GM21381 (cell line): ENCODE measurements at regions not wholly inside any gene's neighbourhood (a gene's known extent, or its start where the extent isn't known, plus 50 kb on each side); places are given as distances from the start of the nearest gene placed in this dataset.

Experiments used
- ATAC-seq: cut with Tn5 transposase; IDR thresholded peaks from one replicate; pipeline ENCODE4 v1.9.1; 2021; ENCODE audit warnings: mild to moderate bottlenecking, moderate library complexity; ENCODE audit not compliant: unreplicated experiment

DNA sequence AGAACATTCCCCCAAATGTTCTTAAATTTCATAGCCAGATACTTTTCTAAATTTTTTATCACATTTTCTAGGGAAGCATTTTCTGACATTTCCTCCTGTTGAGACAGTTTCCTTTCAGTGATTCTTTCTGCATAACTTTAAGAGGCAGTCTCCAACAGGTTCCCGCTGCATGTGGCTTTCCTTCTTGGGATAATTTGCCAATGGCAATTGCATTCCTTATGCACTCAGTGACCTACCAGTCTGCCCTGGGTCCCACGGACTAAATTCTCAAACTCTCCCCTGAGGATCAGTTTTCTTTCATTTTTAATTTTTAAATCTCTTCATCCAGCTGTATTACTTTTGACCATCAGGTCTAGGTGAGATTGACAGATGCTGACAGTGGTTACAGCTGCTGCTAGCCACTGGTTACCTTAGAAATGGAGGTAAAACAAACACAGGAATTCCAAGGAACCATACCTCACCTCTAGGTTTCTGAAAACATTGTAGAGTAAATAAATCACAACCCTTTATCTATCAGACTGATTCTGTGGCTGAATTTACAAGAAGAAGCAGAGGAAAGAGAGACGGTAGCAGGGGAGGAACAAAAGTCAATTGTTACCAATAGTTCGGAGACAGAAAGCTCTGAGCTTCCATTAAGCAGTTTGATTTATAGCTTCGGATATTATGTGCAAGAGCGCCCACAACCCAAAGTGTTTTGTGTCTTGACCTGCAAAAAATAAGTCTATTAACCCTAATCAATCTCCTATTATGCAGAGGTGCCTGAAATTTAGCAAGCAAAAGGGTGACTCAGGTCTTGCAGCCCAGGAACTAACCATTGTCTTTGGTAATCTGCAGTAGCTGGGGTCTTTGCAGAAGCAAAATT lies 216.0 kb downstream of the PMP22 start:
- ATAC-seq = no peak

DNA sequence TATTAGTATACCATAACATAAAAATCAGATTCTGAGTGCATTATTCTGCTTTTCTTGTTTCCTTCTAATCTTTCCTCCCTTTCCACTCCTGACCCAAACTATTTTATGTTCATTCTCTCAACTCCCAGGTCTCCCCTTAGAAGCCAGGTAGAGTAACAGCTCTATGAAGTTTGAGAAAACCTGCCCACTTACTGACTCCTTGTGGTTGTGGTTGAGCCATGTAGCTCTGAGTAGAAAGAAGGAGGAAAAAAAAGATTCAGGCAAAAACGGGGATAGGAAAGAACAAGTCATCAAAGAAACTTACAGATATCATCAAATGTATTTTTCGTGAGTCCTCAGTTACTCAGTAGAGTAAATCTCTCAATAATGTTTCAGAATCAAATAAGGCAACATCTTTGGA lies 216.7 kb downstream of the PMP22 start:
- ATAC-seq = no peak

DNA sequence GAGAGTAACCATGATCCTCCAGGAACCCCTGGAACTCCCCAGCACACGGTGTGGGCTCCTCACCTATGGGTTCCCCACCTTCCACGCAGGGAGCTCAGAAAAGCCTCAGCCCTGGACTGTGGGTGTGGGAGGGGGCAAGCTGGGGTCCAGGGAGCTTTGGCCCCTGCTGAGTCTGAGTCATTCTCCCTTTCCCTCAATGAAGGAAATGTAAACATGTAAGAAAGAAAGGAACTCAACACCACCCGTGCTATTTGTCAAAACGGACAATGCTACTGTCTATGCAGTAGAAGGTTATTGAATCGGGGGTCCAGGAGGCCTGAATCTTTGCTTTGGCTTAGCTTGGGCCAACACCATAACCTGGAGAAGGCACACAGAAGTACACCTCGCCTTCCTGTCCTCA lies 222.8 kb downstream of the PMP22 start:
- no peak for ATAC-seq

DNA sequence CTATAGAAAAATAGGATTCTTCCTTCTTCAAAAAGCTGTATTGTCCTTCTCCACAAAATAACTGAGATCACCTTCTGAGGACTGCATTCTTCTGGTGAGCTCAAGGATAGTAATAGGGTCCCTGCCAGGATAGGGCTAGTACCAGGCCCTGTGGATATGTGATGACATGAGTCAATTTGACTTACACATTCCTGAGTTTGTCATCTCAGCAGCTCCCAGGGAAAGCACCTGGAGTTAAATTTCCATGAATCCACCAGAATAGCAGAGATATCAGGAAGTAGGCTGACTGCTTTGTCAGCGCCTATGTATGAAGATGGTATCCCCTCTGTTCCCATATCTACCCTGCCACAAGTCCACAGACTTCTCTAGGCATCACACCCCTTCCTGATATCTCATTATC lies 225.8 kb downstream of the PMP22 start:
- ATAC-seq = no peak

DNA sequence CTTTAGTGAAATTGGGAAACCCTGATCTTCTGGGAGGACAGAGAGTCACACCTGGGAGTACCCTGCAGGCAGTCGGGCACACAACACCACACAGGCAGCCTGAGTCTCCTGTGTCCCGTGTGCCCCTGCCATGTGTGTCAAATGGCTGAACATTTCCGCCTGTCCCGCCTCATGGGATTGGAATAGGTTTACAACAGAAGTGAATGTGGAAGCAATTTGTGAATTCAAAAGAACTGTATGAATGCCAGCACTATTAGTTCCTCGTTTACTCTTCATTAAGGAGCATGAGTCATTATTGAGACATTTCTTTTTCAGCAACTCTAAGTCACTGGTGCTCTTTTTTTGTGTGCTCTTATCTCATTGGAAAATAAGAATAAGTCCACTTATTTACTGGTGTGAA lies 226.5 kb downstream of the PMP22 start:
- ATAC-seq = no peak

DNA sequence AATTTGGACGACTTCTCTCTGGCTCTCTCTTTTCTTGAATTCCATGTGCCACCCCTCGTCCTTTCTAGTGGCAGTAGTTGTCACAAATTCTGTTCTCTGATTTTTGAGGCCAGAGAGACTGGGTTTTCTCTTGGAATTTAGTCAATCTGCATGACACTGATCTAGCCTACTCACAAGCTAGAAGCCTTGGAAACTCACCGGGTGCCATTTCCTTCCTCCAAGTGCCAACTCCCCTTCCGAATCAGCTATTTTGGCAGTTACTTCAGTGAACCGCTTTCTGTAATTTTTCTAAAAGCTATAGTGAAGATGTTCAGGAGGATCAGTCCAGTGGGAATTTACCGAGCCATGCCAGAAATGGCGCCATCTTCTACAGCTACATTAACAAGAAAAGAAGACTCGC lies 228.9 kb downstream of the PMP22 start:
- ATAC-seq = no peak

DNA sequence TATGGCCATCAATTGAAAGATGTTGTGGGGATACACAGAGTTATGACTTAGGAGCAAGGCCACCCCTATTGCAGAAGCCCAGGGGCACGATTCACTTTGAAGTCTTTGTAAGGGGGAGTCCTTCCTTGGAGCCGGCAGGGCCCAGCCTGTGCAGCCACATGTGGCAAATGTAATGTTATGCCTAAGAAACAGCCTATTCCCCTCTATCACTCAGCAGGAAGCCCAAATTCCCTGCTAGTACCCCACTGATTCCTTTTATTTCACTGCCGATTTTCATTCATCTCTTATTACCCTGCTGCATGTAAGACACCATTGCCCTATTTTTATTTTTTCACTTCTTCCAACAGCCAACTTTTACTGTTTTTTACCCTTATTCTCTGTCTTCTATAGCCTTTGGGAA lies 233.2 kb downstream of the PMP22 start:
- ATAC-seq = no peak

DNA sequence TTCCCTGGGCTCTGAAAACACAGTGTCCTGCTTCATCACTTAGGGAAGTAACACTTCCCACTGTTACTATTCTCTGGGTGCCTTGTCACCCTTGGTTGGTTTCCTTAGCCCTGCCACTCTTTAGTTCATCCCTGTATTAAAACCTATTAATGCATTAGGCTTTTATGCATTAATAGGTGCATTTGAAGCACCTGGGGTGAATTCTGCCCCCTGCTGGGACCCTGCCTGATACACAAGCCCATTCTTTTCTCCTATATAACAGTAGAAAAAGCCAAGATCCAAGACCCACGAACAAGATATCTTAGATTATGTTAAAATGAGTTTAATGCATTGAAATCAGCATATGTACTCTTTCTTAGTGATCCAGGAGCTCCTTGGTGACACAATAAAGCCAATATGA lies 235.7 kb downstream of the PMP22 start:
- no peak for ATAC-seq

DNA sequence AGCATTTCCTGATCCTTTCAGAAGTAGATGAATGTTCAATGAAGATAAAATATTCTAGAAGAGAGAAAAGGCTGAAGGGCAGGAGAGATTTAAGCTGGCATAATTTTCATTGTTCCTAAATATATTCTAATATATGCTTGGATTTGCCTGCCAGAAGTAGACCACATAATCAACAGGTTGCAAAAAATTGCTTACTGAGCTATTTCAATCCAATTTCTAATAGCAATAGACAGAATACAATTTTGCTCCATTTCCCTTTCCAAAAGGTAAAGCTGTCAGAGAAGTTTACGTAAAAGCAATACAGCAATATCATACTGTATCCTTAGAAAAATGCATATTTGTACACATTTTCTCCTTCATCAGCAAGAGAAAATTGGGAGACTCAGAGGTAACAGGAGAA lies 237.3 kb downstream of the PMP22 start:
- no peak for ATAC-seq

DNA sequence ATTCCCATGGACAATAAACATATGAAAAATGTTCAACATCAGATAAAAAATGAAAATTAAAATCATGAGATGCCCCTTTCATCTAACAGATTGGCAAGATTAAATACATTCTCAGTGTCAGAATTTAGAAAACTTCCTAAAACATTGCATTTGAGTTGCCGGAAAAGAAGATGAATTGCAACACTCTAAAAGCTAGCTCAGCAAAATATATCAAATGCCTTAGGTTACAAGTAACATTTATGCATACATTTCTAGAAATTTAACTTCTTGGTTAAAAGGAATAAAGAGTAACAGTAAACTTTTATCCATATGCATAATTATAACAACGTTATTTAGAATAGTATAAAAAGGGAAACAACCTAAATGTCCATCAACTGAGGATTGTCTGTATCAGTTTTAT lies 239.0 kb downstream of the PMP22 start:
- no peak for ATAC-seq

DNA sequence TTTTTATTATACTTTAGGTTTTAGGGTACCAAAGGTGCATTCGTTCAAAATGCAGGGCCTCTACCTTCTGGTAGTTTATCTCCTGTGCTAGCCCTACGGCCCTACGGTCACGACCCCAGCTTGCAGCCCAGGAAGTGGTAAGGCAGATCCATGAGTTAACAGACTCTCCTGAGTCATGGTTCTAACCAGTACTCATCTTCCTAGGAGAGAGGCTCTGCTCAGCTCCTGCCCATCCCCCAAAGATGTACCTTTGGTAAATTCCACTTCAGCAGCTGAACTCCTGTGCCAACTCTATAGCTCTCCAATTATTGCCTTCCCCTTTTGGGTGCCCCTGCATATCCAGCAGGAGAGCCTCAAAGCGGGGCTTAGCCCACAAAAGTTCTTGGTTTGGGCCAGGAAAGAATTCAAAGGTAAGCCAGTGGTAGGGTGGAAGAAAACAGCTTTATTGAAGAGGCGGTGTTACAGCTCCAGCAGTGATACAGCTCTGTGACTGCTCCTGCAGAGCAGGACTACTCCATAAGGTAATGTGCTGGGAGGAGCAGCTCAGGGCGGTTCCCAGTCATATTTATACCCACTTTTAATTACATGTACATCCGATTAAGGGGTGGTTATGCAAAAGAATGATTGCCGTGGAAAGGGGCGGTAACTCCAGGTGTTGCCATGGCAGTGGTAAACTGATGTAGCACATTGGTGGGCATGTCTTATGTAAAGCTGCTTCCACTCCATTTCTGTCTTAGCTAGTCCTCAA lies 241.4 kb downstream of the PMP22 start:
- ATAC-seq = no peak

DNA sequence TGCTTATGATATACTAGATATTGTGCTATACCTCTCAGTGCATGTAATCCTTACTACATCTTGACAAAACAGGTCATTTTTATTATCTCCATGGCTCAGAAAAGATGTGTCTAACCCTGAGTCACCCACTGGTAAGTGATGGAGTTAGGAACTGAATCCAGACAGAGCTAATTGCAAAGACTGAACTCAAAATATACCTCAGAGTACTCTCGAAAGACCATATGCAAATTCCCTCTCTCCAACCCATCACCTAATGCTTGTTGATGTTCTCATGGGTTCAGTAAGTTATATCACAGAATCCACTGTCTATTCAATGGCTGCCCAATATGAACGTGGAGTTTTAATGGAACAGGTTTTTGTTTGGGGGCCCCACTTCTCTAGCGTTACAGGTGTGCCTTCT lies 246.0 kb downstream of the PMP22 start:
- ATAC-seq = no peak

DNA sequence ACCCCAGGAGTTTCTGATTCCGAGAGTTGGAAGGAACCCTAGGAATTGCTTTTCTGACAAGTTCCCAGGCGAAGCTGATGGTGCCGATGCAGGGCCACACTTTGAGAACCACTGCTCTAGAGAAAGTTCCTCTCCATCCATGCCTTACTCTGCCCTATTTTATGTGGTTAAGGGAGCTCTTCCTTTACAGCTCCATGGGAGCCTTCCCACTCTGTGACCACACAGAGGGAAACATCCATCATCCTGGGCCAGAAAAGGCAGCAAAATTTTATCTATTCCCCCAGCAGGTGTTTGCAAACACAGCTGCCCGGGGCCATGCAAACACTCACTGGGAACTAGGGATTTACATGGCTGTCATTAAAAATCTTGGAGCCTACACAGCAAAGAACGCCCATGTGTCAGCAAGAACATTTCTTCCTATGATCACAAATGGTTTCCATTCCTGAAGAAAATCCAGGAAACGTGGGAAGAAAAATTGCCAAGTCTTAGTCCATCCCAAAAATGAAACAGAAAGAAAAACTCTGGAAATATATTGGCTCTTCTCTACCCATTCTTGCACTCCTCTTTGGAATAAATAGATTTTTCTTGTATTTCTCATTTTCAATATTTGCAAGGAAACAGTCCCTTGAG lies 252.7 kb downstream of the PMP22 start:
- no peak for ATAC-seq

DNA sequence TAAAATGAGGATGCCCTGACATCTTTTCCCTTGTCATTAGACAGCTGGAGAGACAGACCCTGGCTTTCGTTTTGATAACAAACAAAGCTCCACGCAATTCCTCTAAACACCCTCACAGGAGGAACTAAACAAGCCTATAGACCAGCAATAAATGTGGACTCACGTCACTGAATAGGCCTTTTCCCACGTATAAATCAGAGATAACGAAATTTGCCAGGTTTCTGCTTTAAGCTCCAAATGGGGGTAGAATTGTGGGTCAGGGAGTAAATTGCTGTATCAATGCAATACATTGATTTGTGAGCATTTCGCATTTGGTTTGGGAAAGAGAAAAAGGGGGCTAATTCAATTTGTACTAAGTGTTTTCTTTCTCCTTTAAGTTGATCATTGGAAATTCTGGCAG lies 256.0 kb downstream of the PMP22 start:
- no peak for ATAC-seq

DNA sequence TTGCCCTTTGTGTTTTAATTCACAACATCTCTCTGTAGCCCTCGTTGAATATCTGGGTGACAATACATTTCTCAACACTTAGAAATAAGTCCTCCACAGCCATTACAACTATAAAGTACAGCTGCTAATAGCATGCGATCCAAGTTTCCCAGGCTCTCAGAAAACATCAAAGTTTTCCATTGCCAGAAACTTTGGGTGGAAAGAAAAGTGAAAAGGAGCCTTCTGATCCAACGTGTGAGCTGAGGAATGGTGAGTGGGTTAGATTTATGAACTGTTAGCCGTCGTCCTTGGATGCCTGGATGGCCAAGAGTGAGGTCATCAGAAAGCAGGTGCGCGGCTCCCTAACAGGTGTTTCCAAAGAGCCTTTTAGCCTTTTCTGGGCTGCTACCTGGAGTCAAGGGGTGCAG lies 258.0 kb downstream of the PMP22 start:
- no peak for ATAC-seq

DNA sequence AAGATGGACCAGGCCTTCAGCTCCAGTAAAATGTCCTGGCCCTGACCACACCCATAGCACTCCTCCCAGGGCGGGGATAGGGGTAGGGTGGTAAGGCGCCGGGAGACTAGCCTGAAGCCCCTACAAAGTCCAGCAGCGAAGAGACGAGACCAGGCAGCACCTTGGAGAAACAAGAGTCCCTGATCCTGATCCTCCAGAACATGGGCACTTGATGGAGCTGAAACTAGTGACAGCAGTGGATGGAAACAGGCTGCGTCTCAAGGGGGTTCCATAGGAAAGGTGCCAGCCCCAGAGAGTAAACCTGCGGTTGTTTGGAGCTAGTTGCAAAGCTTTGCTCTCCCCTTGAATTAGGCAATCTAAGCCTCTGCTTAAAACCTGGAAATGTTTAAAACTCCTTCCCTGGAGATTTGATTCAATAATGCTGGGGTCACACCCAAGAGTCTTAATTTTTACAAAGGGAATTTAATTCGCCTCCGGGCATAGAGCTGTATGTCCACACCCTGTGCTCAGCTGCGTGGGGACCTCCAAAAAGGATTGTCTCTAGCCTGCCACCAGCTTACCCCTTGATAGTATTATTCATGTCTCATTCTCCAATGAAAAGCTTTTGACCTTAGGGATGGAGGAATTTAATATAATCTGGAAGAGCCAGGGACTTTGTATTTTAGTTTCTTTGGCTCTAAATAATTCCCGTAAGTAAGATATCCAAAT lies 258.6 kb downstream of the PMP22 start:
- no peak for ATAC-seq

DNA sequence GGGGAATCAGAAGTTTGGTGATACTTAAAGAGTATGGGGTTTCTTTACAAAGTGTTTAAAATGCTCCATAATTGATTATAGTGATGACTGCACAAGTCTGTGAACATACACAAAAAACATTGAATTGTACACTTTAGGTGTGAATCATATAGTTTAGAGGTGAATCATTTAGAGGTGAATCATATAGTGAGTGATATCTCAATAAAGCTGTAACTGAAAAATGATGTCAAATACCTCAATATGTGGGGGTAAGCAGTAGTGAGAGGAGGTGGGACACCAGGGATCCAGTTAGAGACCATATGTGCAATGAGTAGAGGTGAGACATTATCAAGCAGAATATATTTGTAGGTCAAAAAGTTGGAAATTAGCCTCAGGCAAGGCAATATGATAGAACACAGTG lies 264.5 kb downstream of the PMP22 start:
- ATAC-seq = no peak

DNA sequence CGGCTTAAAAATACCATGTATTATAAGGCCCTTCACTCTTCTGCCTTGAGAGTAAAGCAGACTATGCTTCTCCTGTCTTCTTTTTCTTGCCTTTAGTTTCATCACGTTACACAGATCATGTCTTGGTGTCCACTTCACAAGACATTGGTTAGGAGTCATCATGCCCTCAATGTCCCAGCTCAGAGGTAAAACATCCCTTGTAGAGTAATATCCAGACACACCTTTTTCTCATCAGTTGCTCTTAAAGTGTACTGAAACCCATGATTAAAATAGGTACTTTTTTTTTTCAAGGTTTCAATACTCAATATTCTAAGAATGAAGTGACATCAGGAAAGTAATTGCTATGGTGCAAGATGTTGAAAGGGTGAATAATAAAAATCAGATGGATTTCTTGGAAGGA lies 267.8 kb downstream of the PMP22 start:
- ATAC-seq = no peak

DNA sequence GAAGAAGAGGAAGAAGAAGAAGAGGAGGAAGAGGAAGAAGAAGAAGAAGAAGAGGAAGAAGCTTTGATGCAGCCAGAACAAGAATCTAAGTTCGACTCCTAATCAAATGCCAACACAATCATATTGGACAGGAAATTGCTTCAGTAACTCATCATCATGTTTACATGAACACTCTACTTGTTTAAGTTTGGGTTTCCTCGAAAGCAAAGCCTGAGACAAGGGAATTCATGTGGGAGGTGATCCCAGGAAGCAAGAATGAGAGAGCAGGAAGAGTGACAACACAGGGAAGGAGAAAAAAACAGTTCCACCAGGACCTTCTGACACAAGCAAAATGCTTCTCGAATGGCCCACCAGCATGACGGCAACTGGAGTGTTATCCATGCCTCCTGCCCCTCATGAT lies 279.0 kb downstream of the PMP22 start:
- no peak for ATAC-seq

DNA sequence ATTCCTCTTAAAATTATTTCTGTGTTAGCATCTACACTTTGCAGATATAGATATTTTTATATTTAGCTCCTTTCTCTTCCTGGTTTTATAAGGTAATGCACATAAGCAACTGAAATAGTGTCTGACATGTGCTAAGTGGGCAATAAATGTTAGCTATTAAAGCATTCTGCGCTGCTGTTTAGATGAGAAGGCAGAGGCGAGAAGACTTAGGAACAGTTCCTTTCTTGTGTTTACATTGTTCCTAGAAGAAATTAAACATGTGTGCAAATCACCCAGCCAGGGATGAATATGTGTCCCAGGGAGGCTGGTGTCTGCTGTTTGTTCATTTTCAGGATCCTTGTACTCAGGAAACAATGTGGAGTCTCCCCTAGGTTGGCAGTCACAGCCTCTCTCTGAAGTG lies 292.3 kb downstream of the PMP22 start:
- ATAC-seq = no peak

DNA sequence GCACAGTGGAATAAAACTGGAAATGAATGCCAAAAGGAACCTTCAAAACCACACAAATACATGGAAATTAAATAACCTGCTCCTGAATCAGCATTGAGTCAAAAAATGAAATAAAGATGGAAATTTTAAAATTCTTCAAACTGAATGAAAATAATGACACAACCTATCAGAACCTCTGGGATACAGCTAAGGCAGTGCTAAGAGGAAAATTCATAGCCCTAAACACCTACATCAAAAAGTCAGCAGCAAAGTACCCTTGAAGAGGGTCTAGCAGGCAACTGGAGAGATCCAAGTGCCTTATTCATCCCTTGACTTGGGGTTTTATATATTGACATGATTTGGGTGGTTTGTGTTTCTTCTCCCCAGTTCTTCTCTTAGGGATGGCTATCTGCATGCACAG lies 294.1 kb downstream of the PMP22 start:
- ATAC-seq = no peak
